HEK293 (cell line): ENCODE measurements at regions not wholly inside any gene's neighbourhood (a gene's known extent, or its start where the extent isn't known, plus 50 kb on each side); places are given as distances from the start of the nearest gene placed in this dataset.

ENCODE experiments used
- KLF1 ChIP-seq: fragments of 450-650 bp; formaldehyde crosslinking; IDR thresholded peaks from 2 replicates; pipeline ENCODE4 v1.5.1; 2016; ENCODE audit warnings: missing biosample characterization, missing genetic modification characterization
- PBX3 ChIP-seq: sonication (generic); formaldehyde crosslinking; IDR thresholded peaks from 2 replicates; pipeline ENCODE4 v1.8.1; 2022; ENCODE audit warnings: mild to moderate bottlenecking, moderate library complexity, missing genetic modification reagents
- YY1 ChIP-seq: fragments of 450-650 bp; formaldehyde crosslinking; IDR thresholded peaks from 2 replicates; pipeline ENCODE4 v1.5.1; 2018; ENCODE audit warnings: missing biosample characterization, missing genetic modification characterization
- ZBTB17 ChIP-seq: fragments of 450-650 bp; formaldehyde crosslinking; IDR thresholded peaks from 2 replicates; pipeline ENCODE4 v1.5.1; 2016; ENCODE audit warnings: missing biosample characterization, missing genetic modification characterization
- ZNF214 ChIP-seq: fragments of 450-650 bp; formaldehyde crosslinking; IDR thresholded peaks from 2 replicates; pipeline ENCODE4 v1.5.1; 2017; ENCODE audit warnings: missing biosample characterization, mild to moderate bottlenecking, missing genetic modification characterization, borderline replicate concordance
- TF ChIP-seq, protein P1 (sequence below): fragments of 450-650 bp; formaldehyde crosslinking; IDR thresholded peaks from 2 replicates; pipeline ENCODE4 v1.5.1; 2016; ENCODE audit warnings: missing biosample characterization, missing genetic modification characterization

- no peak for TF ChIP-seq PBX3 (CRISPR knock-in tag)
- no peak for TF ChIP-seq YY1 (tag by site-specific recombination)
- TF ChIP-seq, protein P1, sequence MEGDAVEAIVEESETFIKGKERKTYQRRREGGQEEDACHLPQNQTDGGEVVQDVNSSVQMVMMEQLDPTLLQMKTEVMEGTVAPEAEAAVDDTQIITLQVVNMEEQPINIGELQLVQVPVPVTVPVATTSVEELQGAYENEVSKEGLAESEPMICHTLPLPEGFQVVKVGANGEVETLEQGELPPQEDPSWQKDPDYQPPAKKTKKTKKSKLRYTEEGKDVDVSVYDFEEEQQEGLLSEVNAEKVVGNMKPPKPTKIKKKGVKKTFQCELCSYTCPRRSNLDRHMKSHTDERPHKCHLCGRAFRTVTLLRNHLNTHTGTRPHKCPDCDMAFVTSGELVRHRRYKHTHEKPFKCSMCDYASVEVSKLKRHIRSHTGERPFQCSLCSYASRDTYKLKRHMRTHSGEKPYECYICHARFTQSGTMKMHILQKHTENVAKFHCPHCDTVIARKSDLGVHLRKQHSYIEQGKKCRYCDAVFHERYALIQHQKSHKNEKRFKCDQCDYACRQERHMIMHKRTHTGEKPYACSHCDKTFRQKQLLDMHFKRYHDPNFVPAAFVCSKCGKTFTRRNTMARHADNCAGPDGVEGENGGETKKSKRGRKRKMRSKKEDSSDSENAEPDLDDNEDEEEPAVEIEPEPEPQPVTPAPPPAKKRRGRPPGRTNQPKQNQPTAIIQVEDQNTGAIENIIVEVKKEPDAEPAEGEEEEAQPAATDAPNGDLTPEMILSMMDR = no peak
- TF ChIP-seq KLF1 (tag by site-specific recombination) = no peak
- no peak for TF ChIP-seq ZNF214 (tag by site-specific recombination)
- TF ChIP-seq ZBTB17 (tag by site-specific recombination) = peak; percentile 14; the same call in 1 of the 2 replicates
These were observed 68.0 kb upstream of the WDR26 start for GRCh38 chr1:224502459-224503160.
